ENCODE measurements at regions not wholly inside any gene's neighbourhood (a gene's known extent, or its start where the extent isn't known, plus 50 kb on each side); places are given as distances from the start of the nearest gene placed in this dataset.

- TF ChIP-seq CTCF (IDR thresholded peaks at IDR 0.05) (no peak), EP300 (IDR thresholded peaks at IDR 0.05; ENCODE audit: low read depth) (no peak)
Observed at GRCh38 chr10:26626066-26626465, 71.4 kb upstream of the PDSS1 start.

All from transverse colon (tissue), 3 donors.